ENCODE measurements at regions not wholly inside any gene's neighbourhood (a gene's known extent, or its start where the extent isn't known, plus 50 kb on each side); places are given as distances from the start of the nearest gene placed in this dataset.

GRCh38 chr12:77433799-77434198 is 368.4 kb upstream of the E2F7 start:
- no CpG with 5 or more reads among the region's 3 CpGs for WGBS (ENCODE audit: insufficient coverage, insufficient read length)
- Histone ChIP-seq H3K4me1 (ENCODE audit: control insufficient read depth, insufficient read depth, low read length) (no peaks in the 10 kb centered on the region), H3K27me3 (ENCODE audit: control insufficient read depth, insufficient read depth, low read length) (no peaks in the 10 kb centered on the region), H3K36me3 (ENCODE audit: control insufficient read depth, insufficient read depth, low read length) (no peaks in the 10 kb centered on the region), H3K4me3 (ENCODE audit: low read length) (no peak overlapping the region), H3K9me3 (ENCODE audit: control insufficient read depth, insufficient read depth, low read length) (no peaks in the 10 kb centered on the region), H3K27ac (ENCODE audit: low read length) (no peak overlapping the region)
- no peak for DNase-seq (ENCODE audit: low read depth, low spot score)

GRCh38 chr12:77429426-77429825 is 364.1 kb upstream of the E2F7 start:
- no CpG with 5 or more reads among the region's 1 CpG for WGBS (ENCODE audit: insufficient coverage, insufficient read length)
- Histone ChIP-seq H3K4me1 (ENCODE audit: control insufficient read depth, insufficient read depth, low read length) (no peaks in the 10 kb centered on the region), H3K9me3 (ENCODE audit: control insufficient read depth, insufficient read depth, low read length) (no peaks in the 10 kb centered on the region), H3K27me3 (ENCODE audit: control insufficient read depth, insufficient read depth, low read length) (no peaks in the 10 kb centered on the region), H3K36me3 (ENCODE audit: control insufficient read depth, insufficient read depth, low read length) (no peaks in the 10 kb centered on the region), H3K4me3 (ENCODE audit: low read length) (no peak overlapping the region), H3K27ac (ENCODE audit: low read length) (no peak overlapping the region)
- no peak for DNase-seq (ENCODE audit: low read depth, low spot score)

DNA sequence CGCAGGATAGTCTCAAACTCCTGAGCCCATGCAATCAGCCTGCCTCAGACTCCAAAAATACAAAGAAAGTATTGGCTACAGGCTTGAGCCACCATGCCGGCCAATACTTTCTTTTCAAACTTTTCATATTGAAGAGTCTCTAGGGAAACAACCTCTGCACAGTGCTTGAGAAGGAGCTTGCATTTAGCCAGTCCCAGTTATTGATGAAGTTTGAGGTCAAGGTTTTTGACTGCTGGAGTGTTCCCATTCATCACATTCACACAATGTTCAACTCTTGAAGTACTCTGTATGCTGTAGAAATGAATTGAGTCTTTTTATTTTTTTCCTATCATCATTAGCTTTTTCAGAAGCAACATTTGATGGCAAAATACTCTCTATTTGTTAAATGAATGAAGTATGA is 355.8 kb upstream of the E2F7 start:
- no peaks in the 10 kb centered on the region for H3K4me1 ChIP-seq (ENCODE audit: control insufficient read depth, insufficient read depth, low read length)
- no CpG with 5 or more reads among the region's 2 CpGs for WGBS (ENCODE audit: insufficient coverage, insufficient read length)
- no peaks in the 10 kb centered on the region for H3K9me3 ChIP-seq (ENCODE audit: control insufficient read depth, insufficient read depth, low read length)
- no peak overlapping the region for H3K4me3 ChIP-seq (ENCODE audit: low read length)
- H3K27me3 ChIP-seq (ENCODE audit: control insufficient read depth, insufficient read depth, low read length) = no peaks in the 10 kb centered on the region
- no peak overlapping the region for H3K27ac ChIP-seq (ENCODE audit: low read length)
- no peak for DNase-seq (ENCODE audit: low read depth, low spot score)
- H3K36me3 ChIP-seq (ENCODE audit: control insufficient read depth, insufficient read depth, low read length) = no peaks in the 10 kb centered on the region

DNA sequence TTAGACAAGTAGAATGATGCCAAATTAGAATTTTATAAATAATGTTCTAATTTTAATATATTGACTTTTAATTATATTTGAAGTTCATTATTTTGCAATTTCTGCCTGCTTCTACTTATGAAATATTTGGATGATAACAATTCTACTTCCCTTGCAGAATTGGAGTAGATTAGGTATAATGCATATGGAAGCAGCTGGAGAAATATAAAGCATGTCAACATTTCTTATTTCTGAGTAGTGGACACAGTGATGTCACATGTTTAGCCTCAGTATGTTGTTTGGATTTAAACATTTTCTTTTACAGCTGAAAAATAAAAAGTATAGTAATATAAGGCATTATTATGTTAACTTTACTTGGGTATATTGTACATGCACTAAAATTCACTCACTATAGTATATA is 344.2 kb upstream of the E2F7 start:
- no peak for DNase-seq (ENCODE audit: low read depth, low spot score)
- no peaks in the 10 kb centered on the region; the same call in 1 of the 2 replicates for H3K4me1 ChIP-seq (ENCODE audit: control insufficient read depth, insufficient read depth, low read length)
- H3K27me3 ChIP-seq (ENCODE audit: control insufficient read depth, insufficient read depth, low read length) = no peaks in the 10 kb centered on the region
- H3K36me3 ChIP-seq (ENCODE audit: control insufficient read depth, insufficient read depth, low read length) = no peaks in the 10 kb centered on the region
- no peak overlapping the region for H3K27ac ChIP-seq (ENCODE audit: low read length)
- H3K4me3 ChIP-seq (ENCODE audit: low read length) = no peak overlapping the region
- H3K9me3 ChIP-seq (ENCODE audit: control insufficient read depth, insufficient read depth, low read length) = no peaks in the 10 kb centered on the region

DNA sequence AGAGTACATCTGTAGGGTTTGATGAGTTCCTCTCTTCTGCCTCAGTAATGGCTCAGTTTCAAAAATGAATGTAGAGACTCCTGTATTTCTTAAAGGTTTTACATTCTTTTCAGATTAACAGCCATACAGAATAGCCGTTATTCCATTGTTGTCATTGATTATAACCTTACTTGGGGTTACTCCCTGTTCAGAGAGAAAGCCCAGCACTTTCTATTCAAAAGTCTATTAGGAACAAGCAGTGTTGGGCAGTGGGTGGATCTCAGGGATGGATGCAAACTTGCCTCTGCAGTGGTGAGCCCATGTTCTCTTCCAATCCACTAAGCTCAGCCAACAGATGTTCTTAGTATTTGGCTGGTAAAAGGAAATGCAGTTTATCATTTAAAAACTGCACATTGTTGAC is 342.6 kb upstream of the E2F7 start:
- no CpG with 5 or more reads among the region's 1 CpG for WGBS (ENCODE audit: insufficient coverage, insufficient read length)
- H3K9me3 ChIP-seq (ENCODE audit: control insufficient read depth, insufficient read depth, low read length) = no peaks in the 10 kb centered on the region
- no peak overlapping the region for H3K4me3 ChIP-seq (ENCODE audit: low read length)
- no peaks in the 10 kb centered on the region for H3K36me3 ChIP-seq (ENCODE audit: control insufficient read depth, insufficient read depth, low read length)
- no peaks in the 10 kb centered on the region; the same call in 1 of the 2 replicates for H3K4me1 ChIP-seq (ENCODE audit: control insufficient read depth, insufficient read depth, low read length)
- no peaks in the 10 kb centered on the region for H3K27me3 ChIP-seq (ENCODE audit: control insufficient read depth, insufficient read depth, low read length)
- H3K27ac ChIP-seq (ENCODE audit: low read length) = no peak overlapping the region
- no peak for DNase-seq (ENCODE audit: low read depth, low spot score)

DNA sequence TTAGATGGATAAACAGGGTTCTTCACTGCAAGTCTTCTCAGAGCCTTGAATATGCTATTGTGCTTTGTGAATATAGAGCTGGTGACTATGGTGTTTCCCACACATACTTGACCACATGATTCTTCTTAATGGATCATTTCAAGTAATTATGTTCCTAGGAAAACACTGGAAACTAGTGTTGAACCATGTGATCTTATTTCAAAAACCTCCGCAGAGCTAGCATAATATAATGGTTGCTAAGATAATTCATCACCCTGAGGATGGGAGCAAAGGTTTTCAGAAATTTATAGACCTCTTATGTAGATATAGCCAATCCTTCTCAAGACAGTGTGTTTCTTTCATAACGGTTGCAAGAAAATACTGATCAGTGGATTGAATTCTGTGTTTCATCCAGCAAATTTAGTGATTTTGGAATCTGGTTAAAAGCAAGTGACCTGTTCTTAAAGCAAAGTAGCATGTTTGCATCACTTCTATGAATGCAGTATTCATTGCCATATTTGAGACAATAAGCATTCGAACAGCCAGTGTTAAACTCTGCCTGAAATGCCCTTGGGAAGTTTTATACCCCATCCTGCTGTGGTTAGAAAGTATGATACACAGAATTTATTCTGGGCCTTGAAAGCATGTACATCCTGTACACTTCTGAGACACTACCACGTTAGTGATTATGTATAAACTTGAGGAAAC is 341.0 kb upstream of the E2F7 start:
- H3K9me3 ChIP-seq (ENCODE audit: control insufficient read depth, insufficient read depth, low read length) = no peaks in the 10 kb centered on the region
- no peak for DNase-seq (ENCODE audit: low read depth, low spot score)
- H3K27ac ChIP-seq (ENCODE audit: low read length) = no peak overlapping the region
- no peak overlapping the region for H3K4me3 ChIP-seq (ENCODE audit: low read length)
- no peaks in the 10 kb centered on the region; the same call in 1 of the 2 replicates for H3K4me1 ChIP-seq (ENCODE audit: control insufficient read depth, insufficient read depth, low read length)
- no peaks in the 10 kb centered on the region for H3K27me3 ChIP-seq (ENCODE audit: control insufficient read depth, insufficient read depth, low read length)
- H3K36me3 ChIP-seq (ENCODE audit: control insufficient read depth, insufficient read depth, low read length) = no peaks in the 10 kb centered on the region
- no CpG with 5 or more reads among the region's 4 CpGs for WGBS (ENCODE audit: insufficient coverage, insufficient read length)

DNA sequence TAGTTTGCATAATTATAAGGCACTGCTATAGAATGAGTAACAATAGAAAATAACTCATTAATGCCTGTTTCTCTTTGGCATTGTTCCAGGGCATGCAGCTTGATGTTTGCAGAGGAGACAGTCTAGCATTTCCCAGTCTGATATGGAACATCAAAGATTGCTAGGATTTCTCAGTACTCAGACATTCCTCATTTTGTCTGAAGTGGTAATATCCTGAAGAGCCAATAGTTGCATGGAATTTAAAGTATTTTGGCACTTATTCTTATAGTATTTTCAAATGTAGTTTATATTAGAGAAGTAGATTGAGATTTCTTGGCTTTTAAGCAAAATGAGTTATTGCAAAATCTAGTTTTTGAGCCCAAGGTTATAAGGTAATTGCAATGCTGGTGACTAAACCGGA is 337.3 kb upstream of the E2F7 start:
- no CpG with 5 or more reads among the region's 1 CpG for WGBS (ENCODE audit: insufficient coverage, insufficient read length)
- Histone ChIP-seq H3K4me1 (ENCODE audit: control insufficient read depth, insufficient read depth, low read length) (no peaks in the 10 kb centered on the region), H3K27me3 (ENCODE audit: control insufficient read depth, insufficient read depth, low read length) (no peaks in the 10 kb centered on the region), H3K9me3 (ENCODE audit: control insufficient read depth, insufficient read depth, low read length) (no peaks in the 10 kb centered on the region), H3K4me3 (ENCODE audit: low read length) (no peak overlapping the region), H3K27ac (ENCODE audit: low read length) (no peak overlapping the region), H3K36me3 (ENCODE audit: control insufficient read depth, insufficient read depth, low read length) (no peaks in the 10 kb centered on the region)
- DNase-seq (ENCODE audit: low read depth, low spot score) = no peak

- H3K9me3 ChIP-seq (ENCODE audit: control insufficient read depth, insufficient read depth, low read length) = no peaks in the 10 kb centered on the region
- no peak overlapping the region for H3K27ac ChIP-seq (ENCODE audit: low read length)
- no peaks in the 10 kb centered on the region for H3K4me1 ChIP-seq (ENCODE audit: control insufficient read depth, insufficient read depth, low read length)
- no peak for DNase-seq (ENCODE audit: low read depth, low spot score)
- no peaks in the 10 kb centered on the region for H3K27me3 ChIP-seq (ENCODE audit: control insufficient read depth, insufficient read depth, low read length)
- no peaks in the 10 kb centered on the region for H3K36me3 ChIP-seq (ENCODE audit: control insufficient read depth, insufficient read depth, low read length)
- H3K4me3 ChIP-seq (ENCODE audit: low read length) = no peak overlapping the region
Measured at GRCh38 chr12:77401770-77402081, 336.4 kb upstream of the E2F7 start.

- DNase-seq (ENCODE audit: low read depth, low spot score) = no peak
- Histone ChIP-seq H3K4me1 (ENCODE audit: control insufficient read depth, insufficient read depth, low read length) (no peaks in the 10 kb centered on the region), H3K27ac (ENCODE audit: low read length) (no peak overlapping the region), H3K9me3 (ENCODE audit: control insufficient read depth, insufficient read depth, low read length) (no peaks in the 10 kb centered on the region), H3K36me3 (ENCODE audit: control insufficient read depth, insufficient read depth, low read length) (no peaks in the 10 kb centered on the region), H3K27me3 (ENCODE audit: control insufficient read depth, insufficient read depth, low read length) (no peaks in the 10 kb centered on the region), H3K4me3 (ENCODE audit: low read length) (no peak overlapping the region)
- WGBS (ENCODE audit: insufficient coverage, insufficient read length) = no CpG with 5 or more reads among the region's 3 CpGs
Measured at GRCh38 chr12:77401064-77401769, 335.8 kb upstream of the E2F7 start.

GRCh38 chr12:77392467-77393088 is 327.2 kb upstream of the E2F7 start:
- H3K9me3 ChIP-seq (ENCODE audit: control insufficient read depth, insufficient read depth, low read length) = no peaks in the 10 kb centered on the region
- no peak overlapping the region for H3K4me3 ChIP-seq (ENCODE audit: low read length)
- H3K27ac ChIP-seq (ENCODE audit: low read length) = no peak overlapping the region
- H3K4me1 ChIP-seq (ENCODE audit: control insufficient read depth, insufficient read depth, low read length) = no peaks in the 10 kb centered on the region
- H3K27me3 ChIP-seq (ENCODE audit: control insufficient read depth, insufficient read depth, low read length) = no peaks in the 10 kb centered on the region
- DNase-seq (ENCODE audit: low read depth, low spot score) = no peak
- no peaks in the 10 kb centered on the region for H3K36me3 ChIP-seq (ENCODE audit: control insufficient read depth, insufficient read depth, low read length)
- WGBS (ENCODE audit: insufficient coverage, insufficient read length) = 100% methylated on average over 3 of the region's 10 CpGs
